ENCODE measurements at regions not wholly inside any gene's neighbourhood (a gene's known extent, or its start where the extent isn't known, plus 50 kb on each side); places are given as distances from the start of the nearest gene placed in this dataset.

DNA sequence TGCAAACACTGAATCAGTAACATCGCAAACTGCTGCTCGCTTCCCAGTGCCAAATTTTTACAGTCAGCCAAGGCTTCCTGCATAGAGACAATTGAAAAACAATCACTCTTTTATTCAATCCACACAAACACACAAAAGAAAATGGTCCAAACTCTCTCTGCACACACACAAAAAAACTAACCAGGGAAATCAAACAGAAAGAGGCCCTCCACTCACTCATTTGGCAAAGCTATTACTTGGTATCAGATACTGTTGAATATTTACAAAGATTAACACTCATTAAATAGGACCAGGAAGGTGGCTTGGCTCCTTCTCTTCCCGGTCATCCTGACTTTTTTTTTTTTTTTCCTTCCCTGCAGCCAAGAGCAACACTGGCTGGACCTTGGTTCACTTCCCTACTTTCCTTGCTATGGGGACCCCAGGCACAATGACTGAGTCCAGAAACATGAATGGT is 62.4 kb upstream of the SPATA12 start:
- Histone ChIP-seq H3K4me1 (ENCODE audit: control insufficient read depth, insufficient read depth, low read length) (no peaks in the 10 kb centered on the region; the same call in 1 of the 2 replicates), H3K9ac (ENCODE audit: low read length) (no peak overlapping the region), H3K4me3 (ENCODE audit: low read depth, low read length) (no peak overlapping the region), H3K27me3 (ENCODE audit: control insufficient read depth, insufficient read depth, low read length) (no peaks in the 10 kb centered on the region), H3K36me3 (ENCODE audit: control insufficient read depth, insufficient read depth, low read length) (no peaks in the 10 kb centered on the region), H3K27ac (ENCODE audit: low read depth, low read length) (no peak overlapping the region), H3K9me3 (ENCODE audit: control insufficient read depth, insufficient read depth, low read depth, low read length) (no peaks in the 10 kb centered on the region)

DNA sequence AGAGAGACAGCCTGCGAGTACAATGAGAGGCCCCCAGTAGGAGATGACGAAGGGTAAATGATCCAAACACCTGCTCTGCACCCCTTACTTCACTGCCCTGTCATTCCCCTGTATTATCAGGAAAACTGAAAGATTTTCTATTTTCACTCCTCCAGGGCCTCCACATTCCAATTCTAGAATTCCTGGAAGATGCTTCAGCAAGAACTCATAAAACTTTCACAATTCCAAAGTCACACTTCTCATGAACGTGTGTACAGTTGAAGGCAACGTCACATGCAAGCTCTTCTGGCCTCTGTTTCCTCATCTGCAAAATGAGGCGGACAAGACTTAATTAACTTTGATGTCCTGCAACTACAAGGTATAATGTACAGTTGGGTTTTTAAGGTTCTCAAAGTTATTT is 62.8 kb upstream of the SPATA12 start:
- no peaks in the 10 kb centered on the region for H3K27me3 ChIP-seq (ENCODE audit: control insufficient read depth, insufficient read depth, low read length)
- no peaks in the 10 kb centered on the region for H3K36me3 ChIP-seq (ENCODE audit: control insufficient read depth, insufficient read depth, low read length)
- H3K27ac ChIP-seq (ENCODE audit: low read depth, low read length), result no peak overlapping the region
- H3K9me3 ChIP-seq (ENCODE audit: control insufficient read depth, insufficient read depth, low read depth, low read length), result no peaks in the 10 kb centered on the region
- no peak overlapping the region for H3K4me3 ChIP-seq (ENCODE audit: low read depth, low read length)
- no peak overlapping the region for H3K9ac ChIP-seq (ENCODE audit: low read length)
- H3K4me1 ChIP-seq (ENCODE audit: control insufficient read depth, insufficient read depth, low read length), result no peaks in the 10 kb centered on the region; the same call in 1 of the 2 replicates

GRCh38 chr3:56997041-56997440 is 63.4 kb upstream of the SPATA12 start:
- H3K27ac ChIP-seq (ENCODE audit: low read depth, low read length), result no peak overlapping the region
- no peaks in the 10 kb centered on the region; the same call in 1 of the 2 replicates for H3K4me1 ChIP-seq (ENCODE audit: control insufficient read depth, insufficient read depth, low read length)
- H3K9ac ChIP-seq (ENCODE audit: low read length), result no peak overlapping the region
- no peak overlapping the region for H3K4me3 ChIP-seq (ENCODE audit: low read depth, low read length)
- no peaks in the 10 kb centered on the region for H3K36me3 ChIP-seq (ENCODE audit: control insufficient read depth, insufficient read depth, low read length)
- H3K9me3 ChIP-seq (ENCODE audit: control insufficient read depth, insufficient read depth, low read depth, low read length), result no peaks in the 10 kb centered on the region
- H3K27me3 ChIP-seq (ENCODE audit: control insufficient read depth, insufficient read depth, low read length), result no peaks in the 10 kb centered on the region

- Histone ChIP-seq H3K4me3 (ENCODE audit: low read depth, low read length) (no peak overlapping the region), H3K27ac (ENCODE audit: low read depth, low read length) (no peak overlapping the region), H3K36me3 (ENCODE audit: control insufficient read depth, insufficient read depth, low read length) (no peaks in the 10 kb centered on the region)
Observed at GRCh38 chr3:56994391-56994790, 66.1 kb upstream of the SPATA12 start.

GRCh38 chr3:56990641-56991015 is 69.8 kb upstream of the SPATA12 start:
- no peak overlapping the region for H3K9ac ChIP-seq (ENCODE audit: low read length)
- H3K27ac ChIP-seq (ENCODE audit: low read depth, low read length), result no peak overlapping the region
- H3K4me1 ChIP-seq (ENCODE audit: control insufficient read depth, insufficient read depth, low read length), result no peaks in the 10 kb centered on the region

More at GRCh38 chr3:56994391-56994790, 66.1 kb upstream of the SPATA12 start:
- no peaks in the 10 kb centered on the region; the same call in 1 of the 2 replicates for H3K27me3 ChIP-seq (ENCODE audit: control insufficient read depth, insufficient read depth, low read length)
- H3K9ac ChIP-seq (ENCODE audit: low read length), result no peak overlapping the region
- H3K4me1 ChIP-seq (ENCODE audit: control insufficient read depth, insufficient read depth, low read length), result no peaks in the 10 kb centered on the region; the same call in 1 of the 2 replicates
- H3K9me3 ChIP-seq (ENCODE audit: control insufficient read depth, insufficient read depth, low read depth, low read length), result no peaks in the 10 kb centered on the region

GRCh38 chr3:56989977-56990640 is 70.4 kb upstream of the SPATA12 start:
- H3K36me3 ChIP-seq (ENCODE audit: control insufficient read depth, insufficient read depth, low read length), result no peaks in the 10 kb centered on the region
- H3K9ac ChIP-seq (ENCODE audit: low read length), result no peak overlapping the region
- H3K4me1 ChIP-seq (ENCODE audit: control insufficient read depth, insufficient read depth, low read length), result no peaks in the 10 kb centered on the region
- no peaks in the 10 kb centered on the region for H3K9me3 ChIP-seq (ENCODE audit: control insufficient read depth, insufficient read depth, low read depth, low read length)
- H3K27ac ChIP-seq (ENCODE audit: low read depth, low read length), result no peak overlapping the region
- no peak overlapping the region for H3K4me3 ChIP-seq (ENCODE audit: low read depth, low read length)
- no peaks in the 10 kb centered on the region; the same call in 1 of the 2 replicates for H3K27me3 ChIP-seq (ENCODE audit: control insufficient read depth, insufficient read depth, low read length)

More at GRCh38 chr3:56990641-56991015, 69.8 kb upstream of the SPATA12 start:
- no peak overlapping the region for H3K4me3 ChIP-seq (ENCODE audit: low read depth, low read length)
- no peaks in the 10 kb centered on the region; the same call in 1 of the 2 replicates for H3K27me3 ChIP-seq (ENCODE audit: control insufficient read depth, insufficient read depth, low read length)
- H3K36me3 ChIP-seq (ENCODE audit: control insufficient read depth, insufficient read depth, low read length), result no peaks in the 10 kb centered on the region
- no peaks in the 10 kb centered on the region for H3K9me3 ChIP-seq (ENCODE audit: control insufficient read depth, insufficient read depth, low read depth, low read length)

GRCh38 chr3:56989169-56989976 is 71.1 kb upstream of the SPATA12 start:
- Histone ChIP-seq H3K27me3 (ENCODE audit: control insufficient read depth, insufficient read depth, low read length) (no peaks in the 10 kb centered on the region; the same call in 1 of the 2 replicates), H3K4me3 (ENCODE audit: low read depth, low read length) (no peak overlapping the region), H3K9ac (ENCODE audit: low read length) (no peak overlapping the region), H3K9me3 (ENCODE audit: control insufficient read depth, insufficient read depth, low read depth, low read length) (no peaks in the 10 kb centered on the region), H3K4me1 (ENCODE audit: control insufficient read depth, insufficient read depth, low read length) (no peaks in the 10 kb centered on the region), H3K36me3 (ENCODE audit: control insufficient read depth, insufficient read depth, low read length) (no peaks in the 10 kb centered on the region), H3K27ac (ENCODE audit: low read depth, low read length) (no peak overlapping the region)

DNA sequence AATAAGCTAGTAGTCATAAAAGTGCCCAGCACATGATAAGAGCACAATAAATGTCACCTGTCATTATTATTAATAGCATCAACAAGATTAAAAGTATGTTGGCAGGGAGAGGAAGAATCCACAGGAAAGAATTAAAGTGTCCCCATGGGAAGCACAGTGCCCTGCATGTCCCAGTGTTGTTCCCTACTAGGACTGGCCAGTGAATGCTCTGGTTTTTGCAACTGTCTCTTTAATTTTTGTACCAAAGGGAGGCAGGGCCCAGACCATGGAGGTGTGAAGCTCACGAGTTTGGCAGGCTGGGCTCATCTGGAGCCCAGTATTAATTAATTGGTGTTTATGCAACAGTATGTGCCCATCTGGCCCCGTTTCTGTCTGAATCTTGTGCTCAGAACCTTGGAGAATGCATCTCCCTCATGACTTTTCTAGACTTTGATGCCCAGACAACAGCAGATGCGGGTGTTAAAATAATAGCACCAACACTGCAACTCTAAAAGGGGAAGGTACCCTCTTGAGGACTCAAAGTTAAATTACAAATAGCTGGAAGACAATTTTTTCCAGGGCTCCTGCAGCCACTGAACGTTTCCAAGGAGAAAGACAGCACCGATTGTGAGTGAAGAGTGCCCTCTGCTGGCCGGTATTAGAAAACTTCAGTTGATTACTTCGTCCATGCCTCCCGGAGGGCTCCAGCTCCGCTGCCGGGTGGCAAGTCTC is 71.9 kb upstream of the SPATA12 start:
- Histone ChIP-seq H3K9ac (ENCODE audit: low read length) (no peak overlapping the region), H3K27ac (ENCODE audit: low read depth, low read length) (no peak overlapping the region), H3K9me3 (ENCODE audit: control insufficient read depth, insufficient read depth, low read depth, low read length) (no peaks in the 10 kb centered on the region), H3K27me3 (ENCODE audit: control insufficient read depth, insufficient read depth, low read length) (no peaks in the 10 kb centered on the region; the same call in 1 of the 2 replicates), H3K36me3 (ENCODE audit: control insufficient read depth, insufficient read depth, low read length) (no peaks in the 10 kb centered on the region), H3K4me3 (ENCODE audit: low read depth, low read length) (no peak overlapping the region), H3K4me1 (ENCODE audit: control insufficient read depth, insufficient read depth, low read length) (no peaks in the 10 kb centered on the region)

DNA sequence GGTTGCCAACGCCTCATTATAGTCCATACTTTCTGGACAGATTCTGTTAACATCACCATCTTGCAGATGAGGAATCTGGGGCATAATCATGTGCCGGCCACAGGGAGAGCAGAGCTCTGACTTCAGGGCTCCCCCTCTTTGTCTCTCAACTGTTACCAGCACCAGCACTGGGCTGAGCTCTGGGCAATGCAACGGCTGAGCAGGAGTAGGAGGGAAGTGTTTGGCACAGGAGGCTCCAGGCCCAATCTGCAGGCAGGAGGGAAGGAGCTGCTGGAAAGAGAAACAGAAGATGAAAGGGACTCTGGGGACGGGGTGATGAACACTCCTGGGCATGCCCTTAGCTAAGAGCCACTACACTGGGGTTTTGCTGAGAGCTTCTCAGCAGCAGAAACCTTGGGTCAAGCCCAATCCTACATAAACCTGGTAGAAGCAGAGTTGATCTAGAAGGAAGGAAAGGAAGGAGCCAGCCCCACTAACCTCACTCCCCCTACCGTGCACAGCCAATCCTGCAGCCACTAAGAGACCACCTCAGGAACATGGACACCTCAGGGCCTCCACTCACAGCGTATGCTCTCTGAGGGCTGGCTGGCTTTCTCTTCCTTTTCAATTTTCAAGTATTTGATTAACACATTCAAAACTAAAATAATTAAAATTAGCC is 73.1 kb upstream of the SPATA12 start:
- Histone ChIP-seq H3K27me3 (ENCODE audit: control insufficient read depth, insufficient read depth, low read length) (no peaks in the 10 kb centered on the region; the same call in 1 of the 2 replicates), H3K4me3 (ENCODE audit: low read depth, low read length) (no peak overlapping the region), H3K4me1 (ENCODE audit: control insufficient read depth, insufficient read depth, low read length) (no peaks in the 10 kb centered on the region), H3K9ac (ENCODE audit: low read length) (no peak overlapping the region), H3K27ac (ENCODE audit: low read depth, low read length) (no peak overlapping the region), H3K9me3 (ENCODE audit: control insufficient read depth, insufficient read depth, low read depth, low read length) (no peaks in the 10 kb centered on the region), H3K36me3 (ENCODE audit: control insufficient read depth, insufficient read depth, low read length) (no peaks in the 10 kb centered on the region)

DNA sequence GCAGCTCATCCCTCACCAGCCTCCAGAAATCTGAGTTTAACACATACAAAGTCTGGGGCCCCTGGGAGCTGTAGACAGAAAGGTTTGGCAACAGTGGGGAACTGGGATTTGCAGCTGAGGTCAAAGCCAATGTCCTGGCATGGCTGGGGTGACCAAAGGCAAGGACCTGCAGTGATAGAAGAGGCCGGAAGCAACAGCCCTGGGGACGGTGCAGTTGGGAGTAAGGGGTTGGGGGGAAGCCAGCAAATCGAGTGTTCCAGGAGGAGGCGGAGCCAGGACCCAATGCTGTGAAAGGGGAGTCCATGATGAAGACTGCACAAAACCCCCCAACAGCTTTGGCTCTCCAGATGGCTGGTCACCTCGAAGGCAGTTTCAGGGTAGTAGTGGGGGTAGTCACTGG is 74.1 kb upstream of the SPATA12 start:
- Histone ChIP-seq H3K4me3 (ENCODE audit: low read depth, low read length) (no peak overlapping the region), H3K9me3 (ENCODE audit: control insufficient read depth, insufficient read depth, low read depth, low read length) (no peaks in the 10 kb centered on the region), H3K4me1 (ENCODE audit: control insufficient read depth, insufficient read depth, low read length) (no peaks in the 10 kb centered on the region), H3K27ac (ENCODE audit: low read depth, low read length) (no peak overlapping the region; the same call in 1 of the 2 replicates), H3K9ac (ENCODE audit: low read length) (no peak overlapping the region), H3K36me3 (ENCODE audit: control insufficient read depth, insufficient read depth, low read length) (no peaks in the 10 kb centered on the region), H3K27me3 (ENCODE audit: control insufficient read depth, insufficient read depth, low read length) (no peaks in the 10 kb centered on the region; the same call in 1 of the 2 replicates)
